ENCODE measurements at regions not wholly inside any gene's neighbourhood (a gene's known extent, or its start where the extent isn't known, plus 50 kb on each side); places are given as distances from the start of the nearest gene placed in this dataset.

- DNase-seq (ENCODE audit: low spot score): no peak
- ATAC-seq (ENCODE audit: low FRiP score): no peak
- no peak for TF ChIP-seq CTCF (IDR thresholded peaks at IDR 0.05)
These were observed 57.3 kb upstream of the PCDH8 start for GRCh38 chr13:52905701-52906100.

GRCh38 chr13:52903320-52903719 is 54.9 kb upstream of the PCDH8 start:
- DNase-seq (ENCODE audit: low spot score): no peak
- TF ChIP-seq CTCF (IDR thresholded peaks at IDR 0.05): no peak
- ATAC-seq (ENCODE audit: low FRiP score): no peak

- ATAC-seq (ENCODE audit: low FRiP score): no peak
- TF ChIP-seq CTCF (IDR thresholded peaks at IDR 0.05): no peak
- DNase-seq (ENCODE audit: low spot score): no peak
These were observed 50.8 kb upstream of the PCDH8 start for GRCh38 chr13:52899206-52899605.
